H1 (cell line): ENCODE measurements at regions not wholly inside any gene's neighbourhood (a gene's known extent, or its start where the extent isn't known, plus 50 kb on each side); places are given as distances from the start of the nearest gene placed in this dataset.

Experiments
- CTCF ChIP-seq, 3 experiments: IDR thresholded peaks; 1 replicate in 2 of 3; 2 replicates in 1 of 3; pipeline versions ENCODE4 v1.5.1 to v1.6.1; 2011; ENCODE audit warnings: low read length in 3 of 3, mild to moderate bottlenecking in 3 of 3, inconsistent platforms in 2 of 3, low read depth in 1 of 3, moderate library complexity in 1 of 3; ENCODE audit not compliant: insufficient read depth in 1 of 3; ENCODE audit errors: control extremely low read depth in 1 of 3
- EZH2 ChIP-seq: fragments of 200-600 bp; sonication (generic); IDR thresholded peaks from 2 replicates; pipeline ENCODE4 v1.7.1; 2012; ENCODE audit warnings: low read depth, mild to moderate bottlenecking, moderate library complexity, low read length, inconsistent platforms; ENCODE audit not compliant: severe bottlenecking

- TF ChIP-seq CTCF (IDR thresholded peaks at IDR 0.05; ENCODE audit: control extremely low read depth in 1 of 3, insufficient read depth in 1 of 3, low read depth in 1 of 3, low read length in 3 of 3) = no peak
- no peak for TF ChIP-seq EZH2
Observed at GRCh38 chr12:29053567-29053966, 95.5 kb upstream of the FAR2 start.
